Superior temporal gyrus (tissue), 1 donor: ENCODE measurements at regions not wholly inside any gene's neighbourhood (a gene's known extent, or its start where the extent isn't known, plus 50 kb on each side); places are given as distances from the start of the nearest gene placed in this dataset.

Source experiments
- DNase-seq: peaks from one replicate; pipeline ENCODE4 v3.0.0-alpha.2; 2016; ENCODE audit errors: extremely low spot score

DNA sequence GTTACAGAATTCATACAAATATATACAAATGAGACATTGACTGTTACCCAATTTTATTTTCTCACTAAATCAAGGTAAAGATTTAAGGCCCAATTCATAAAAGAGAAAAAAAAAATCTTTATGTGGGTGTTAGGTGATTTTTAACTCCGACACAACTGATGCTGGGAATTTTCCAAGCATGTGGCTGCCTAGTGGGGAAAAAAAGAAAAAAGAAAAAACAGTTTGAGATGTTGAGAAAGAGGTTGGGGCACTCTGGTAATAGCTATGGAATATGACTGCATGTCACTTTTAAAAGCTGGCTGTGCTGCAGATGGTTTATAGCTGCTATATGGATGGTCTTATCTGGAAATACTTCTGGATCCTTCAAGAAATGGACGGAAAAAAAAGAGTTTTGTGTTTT is 739.9 kb upstream of the SOX9 start:
- DNase-seq: no peak

DNA sequence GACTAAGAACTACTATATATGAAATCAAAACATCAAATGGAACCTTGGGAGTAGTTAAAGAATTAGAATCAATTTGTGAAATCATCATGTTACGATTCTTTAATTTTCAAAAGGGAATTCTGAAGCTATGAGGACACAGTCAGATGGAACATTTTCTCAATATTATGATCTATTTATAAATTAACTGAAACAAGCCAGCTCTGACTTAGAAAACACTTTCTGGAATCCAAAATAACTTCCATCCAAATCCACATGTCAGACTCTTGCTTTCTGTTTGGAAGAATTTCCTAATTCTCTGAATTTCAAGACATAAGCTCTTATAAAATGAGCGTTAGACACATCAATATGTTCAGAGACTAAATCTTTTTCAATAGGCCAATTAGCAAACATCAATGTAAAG is 737.7 kb upstream of the SOX9 start:
- DNase-seq: peak; percentile 14

DNA sequence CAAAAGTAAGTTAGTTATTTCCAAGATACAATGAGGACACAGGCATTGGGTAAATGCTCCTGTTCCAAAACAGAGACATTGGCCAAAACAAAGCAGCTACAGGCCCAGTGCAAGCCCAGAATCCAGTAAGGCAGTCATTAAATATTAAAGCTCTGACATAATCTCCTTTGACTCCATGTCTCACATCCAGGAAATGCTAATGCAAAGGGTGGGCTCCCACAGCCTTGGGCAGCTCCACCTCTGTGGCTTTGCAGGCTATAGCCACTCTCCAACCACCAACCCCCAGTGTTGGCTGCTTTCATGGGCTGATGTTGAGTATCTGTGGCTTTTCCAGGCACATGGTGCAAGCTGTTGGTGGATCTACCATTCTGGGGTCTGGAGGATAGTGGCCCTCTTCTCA is 733.4 kb upstream of the SOX9 start:
- no peak for DNase-seq

- no peak for DNase-seq
These were observed 727.9 kb upstream of the SOX9 start for GRCh38 chr17:71392715-71393567.

DNA sequence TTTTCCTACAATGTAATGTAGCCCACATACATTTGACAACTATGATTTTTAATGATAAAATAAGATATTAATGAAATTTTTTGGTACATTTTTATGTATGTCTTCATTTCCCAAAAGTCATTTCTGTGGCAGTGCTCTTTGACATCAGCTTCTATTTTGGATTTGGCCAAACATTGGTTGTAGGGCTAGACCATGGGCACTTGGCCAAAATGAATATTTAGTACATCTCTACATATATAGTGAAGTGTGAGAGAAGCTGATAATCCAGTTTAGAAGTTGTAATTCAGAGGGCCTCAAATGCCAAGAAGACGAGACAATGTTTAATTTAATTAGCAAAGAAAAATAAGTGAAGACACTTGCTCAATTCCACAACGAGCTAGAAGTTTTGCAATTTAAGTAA is 724.9 kb upstream of the SOX9 start:
- no peak for DNase-seq

DNA sequence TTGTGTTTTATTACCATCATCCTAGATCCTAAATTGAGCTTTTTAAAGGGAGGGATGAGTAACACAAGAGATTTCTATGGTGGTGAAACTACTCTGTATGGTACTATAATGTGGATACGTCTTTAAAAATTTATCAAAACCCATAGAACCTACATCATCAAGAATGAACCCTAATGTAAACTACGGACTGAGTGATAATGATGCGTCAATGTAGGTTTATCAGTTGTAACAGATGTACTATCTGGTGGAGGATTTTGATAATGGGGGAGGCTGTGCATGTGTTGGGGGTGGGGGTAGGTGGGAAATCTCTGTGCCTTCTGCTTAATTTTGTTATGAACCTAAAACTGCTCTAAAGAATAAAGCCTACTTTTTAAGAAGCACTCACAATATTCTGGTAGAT is 724.1 kb upstream of the SOX9 start:
- DNase-seq: no peak

GRCh38 chr17:71398025-71398424 is 722.8 kb upstream of the SOX9 start:
- no peak for DNase-seq

- no peak for DNase-seq
These were observed 722.0 kb upstream of the SOX9 start for GRCh38 chr17:71398800-71399219.

- DNase-seq: no peak
These were observed 721.6 kb upstream of the SOX9 start for GRCh38 chr17:71399221-71399620.

DNA sequence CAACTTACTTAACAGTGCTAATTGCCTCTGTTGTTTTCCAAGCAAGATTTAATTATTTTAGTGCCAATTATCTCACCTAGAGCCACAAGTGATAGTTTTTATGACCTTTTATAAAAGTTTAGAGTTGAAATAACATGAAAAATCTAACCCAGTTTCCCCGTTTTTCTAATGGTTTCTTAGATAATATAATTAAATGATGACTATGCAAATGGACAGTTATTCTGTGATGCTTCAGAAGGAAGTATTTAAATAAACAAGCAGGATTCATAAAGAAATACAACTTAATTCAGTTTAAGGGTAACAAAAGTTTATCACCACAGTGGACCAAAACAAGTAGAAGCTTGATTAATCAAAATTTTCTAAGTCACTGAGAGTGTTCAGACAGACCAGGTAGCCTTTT is 721.2 kb upstream of the SOX9 start:
- DNase-seq: no peak

GRCh38 chr17:71402007-71402406 is 718.8 kb upstream of the SOX9 start:
- DNase-seq: no peak

- no peak for DNase-seq
These were observed 718.1 kb upstream of the SOX9 start for GRCh38 chr17:71402661-71403141.

- no peak for DNase-seq
These were observed 715.7 kb upstream of the SOX9 start for GRCh38 chr17:71405101-71405500.

DNA sequence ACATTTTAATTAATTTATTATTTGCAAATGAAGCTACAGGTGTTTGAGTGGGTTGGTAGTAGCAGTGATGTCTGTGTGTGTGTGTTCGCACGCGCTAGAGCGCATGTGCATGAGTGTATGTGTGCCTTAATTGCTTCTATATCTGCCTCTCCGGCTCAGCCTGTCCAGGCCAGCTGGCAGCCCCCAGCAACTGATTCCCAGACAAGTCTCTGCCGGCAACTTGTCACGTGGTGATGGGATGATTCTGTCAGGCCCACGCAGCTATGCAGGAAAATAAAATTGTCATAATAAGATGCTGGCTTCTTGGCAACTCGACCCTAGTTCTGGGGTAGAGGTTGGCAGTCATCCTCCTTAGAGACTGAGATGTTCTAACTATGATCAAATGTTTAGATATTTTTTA is 712.8 kb upstream of the SOX9 start:
- DNase-seq: no peak

GRCh38 chr17:71409137-71409536 is 711.7 kb upstream of the SOX9 start:
- DNase-seq: no peak

GRCh38 chr17:71409712-71410111 is 711.1 kb upstream of the SOX9 start:
- DNase-seq: no peak

DNA sequence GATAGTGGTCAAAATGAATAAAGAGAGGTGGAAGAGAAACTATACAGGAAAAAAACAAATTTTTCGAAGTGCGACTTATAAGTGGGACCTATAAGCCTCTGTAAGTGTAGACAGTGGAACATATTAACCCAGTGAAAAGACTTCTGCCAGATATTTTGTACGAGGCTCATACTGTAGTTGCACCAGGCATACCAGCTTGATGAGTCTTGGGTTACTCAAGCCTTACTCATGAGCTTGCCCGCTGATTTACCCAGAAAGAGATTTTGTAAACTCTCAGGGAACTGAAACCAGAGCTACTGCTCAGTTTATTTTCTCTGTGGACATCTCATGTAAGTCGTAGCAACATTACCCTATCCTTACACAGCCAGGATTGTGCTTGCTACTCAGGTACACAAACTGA is 708.0 kb upstream of the SOX9 start:
- no peak for DNase-seq

DNA sequence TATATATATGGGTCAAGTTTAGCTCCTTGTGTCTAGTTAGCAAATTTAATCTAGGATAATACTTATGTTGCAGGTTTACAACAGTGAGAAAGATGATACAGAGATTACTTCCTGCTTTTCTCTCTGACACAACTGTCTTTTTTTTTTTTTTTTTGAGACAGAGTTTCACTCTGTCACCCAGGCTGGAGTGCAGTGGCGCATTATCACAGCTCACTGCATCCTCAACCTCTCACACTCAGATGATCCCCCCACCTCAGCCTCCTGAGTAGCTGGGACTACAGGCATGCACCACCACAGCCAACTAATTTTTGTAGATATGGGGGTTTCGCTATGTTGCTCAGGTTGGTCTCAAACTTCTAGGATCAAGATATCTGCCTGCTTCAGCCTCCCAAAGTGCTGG is 706.9 kb upstream of the SOX9 start:
- no peak for DNase-seq

DNA sequence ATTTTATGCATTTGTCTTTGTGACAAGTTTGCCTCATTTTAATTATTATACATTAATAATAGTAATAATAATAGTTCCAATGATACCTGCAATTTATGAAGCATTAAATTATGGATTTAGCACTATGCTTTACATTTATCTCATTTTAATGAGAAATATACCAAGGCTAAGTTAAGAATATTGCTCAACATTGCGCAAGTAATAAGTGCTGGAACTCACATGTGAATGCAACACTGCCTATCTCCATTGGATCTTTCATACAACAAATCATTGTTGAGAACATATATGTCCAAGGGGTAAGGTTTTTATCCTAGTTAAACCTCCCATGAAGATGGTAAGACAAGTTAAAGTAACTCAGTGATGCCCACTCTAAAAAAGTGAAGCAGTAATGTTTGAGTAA is 703.7 kb upstream of the SOX9 start:
- DNase-seq: no peak

- no peak for DNase-seq
These were observed 697.9 kb upstream of the SOX9 start for GRCh38 chr17:71422968-71423367.

DNA sequence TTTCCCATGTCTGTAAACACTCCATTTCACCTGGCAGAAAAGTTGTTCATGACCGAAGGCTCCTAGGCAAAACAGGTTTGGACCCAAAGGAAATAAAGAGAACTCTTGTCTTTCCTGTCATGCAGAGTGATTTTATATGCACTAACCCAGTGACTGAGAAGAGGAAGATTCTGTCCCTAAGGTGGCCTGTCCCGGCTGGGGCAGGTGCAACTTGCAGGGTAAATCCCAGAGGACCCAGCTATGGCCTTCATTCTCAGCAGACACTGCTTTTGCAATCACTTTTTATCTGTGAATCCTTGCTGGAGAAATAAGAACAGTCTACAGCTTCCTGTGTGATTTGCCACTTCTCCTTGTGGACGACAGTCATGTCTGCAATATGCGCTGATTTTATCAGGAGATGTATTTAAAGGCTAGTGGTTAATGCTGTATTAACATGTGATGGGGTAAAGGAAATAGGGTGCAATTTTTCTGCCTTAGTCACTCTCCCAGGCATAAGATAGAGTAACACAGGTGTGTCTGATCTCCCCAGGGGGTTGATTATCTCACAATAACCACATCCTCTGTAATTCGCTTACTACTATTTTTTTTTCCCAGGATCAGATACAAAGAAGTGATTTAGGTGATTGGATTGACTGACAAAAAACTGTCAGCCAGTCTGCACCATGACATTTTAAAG is 696.8 kb upstream of the SOX9 start:
- DNase-seq: no peak

GRCh38 chr17:71427801-71428200 is 693.0 kb upstream of the SOX9 start:
- DNase-seq: no peak

DNA sequence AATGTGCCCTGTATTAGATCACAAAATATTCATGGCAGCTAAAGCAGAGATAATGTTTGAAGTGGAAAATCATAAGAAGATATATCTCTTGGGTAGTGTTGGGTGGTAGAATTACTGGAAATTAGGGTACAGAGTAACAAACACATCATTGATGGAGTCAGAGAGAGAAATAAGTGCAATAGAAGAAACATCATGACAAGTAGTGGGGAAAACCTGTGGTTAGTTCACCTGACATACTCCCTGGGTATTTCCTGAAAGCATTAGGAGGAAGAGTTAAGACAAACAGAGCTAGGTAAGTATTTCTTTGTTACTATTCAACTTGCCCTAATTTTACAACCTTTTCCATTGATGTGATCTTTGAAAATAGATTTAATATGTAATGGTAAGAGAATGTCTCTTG is 691.9 kb upstream of the SOX9 start:
- DNase-seq: no peak
